ENCODE measurements at regions not wholly inside any gene's neighbourhood (a gene's known extent, or its start where the extent isn't known, plus 50 kb on each side); places are given as distances from the start of the nearest gene placed in this dataset.

DNA sequence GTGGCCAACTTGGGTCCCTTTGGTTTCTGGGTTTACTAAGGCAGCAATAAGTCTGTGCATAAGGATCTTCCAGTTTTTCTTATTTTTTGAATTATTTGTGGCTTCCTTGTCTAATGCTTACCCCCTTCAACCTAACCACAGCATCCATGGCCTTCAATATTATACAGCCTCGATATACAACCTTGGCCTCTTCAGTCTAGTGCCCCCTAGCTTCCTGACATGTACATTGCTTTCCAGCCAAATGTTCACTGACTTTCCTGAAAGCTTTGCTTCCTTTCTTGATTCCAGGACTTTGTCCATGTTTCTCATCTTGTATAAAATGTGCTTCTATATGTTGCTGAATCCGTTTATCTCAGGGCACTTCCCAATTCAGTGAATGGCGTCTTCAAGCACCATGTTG, 310.1 kb downstream of the OLFM4 start:
- H3K27ac ChIP-seq (ENCODE audit: low read length) = no peak overlapping the region
- no peaks in the 10 kb centered on the region for H3K4me1 ChIP-seq (ENCODE audit: control insufficient read depth, insufficient read depth, low read length)
- intact Hi-C loops (cut with DNase I) = no loop called here
- 84% methylated on average over 3 of the region's 3 CpGs for WGBS
- no peak for ATAC-seq
- H3K4me3 ChIP-seq (ENCODE audit: low read length) = no peak overlapping the region
- H3K27me3 ChIP-seq (ENCODE audit: control insufficient read depth, insufficient read depth) = no peaks in the 10 kb centered on the region
- DNase-seq = no peak
- H3K9me3 ChIP-seq (ENCODE audit: control insufficient read depth, low read length) = no peaks in the 10 kb centered on the region

GRCh38 chr13:53340505-53341143, 312.0 kb downstream of the OLFM4 start:
- intact Hi-C loops (cut with DNase I) = no loop called here
- H3K27ac ChIP-seq (ENCODE audit: low read length) = no peak overlapping the region
- DNase-seq (no peak), ATAC-seq (no peak)
- H3K9me3 ChIP-seq (ENCODE audit: control insufficient read depth, low read length) = no peaks in the 10 kb centered on the region
- H3K4me1 ChIP-seq (ENCODE audit: control insufficient read depth, insufficient read depth, low read length) = no peaks in the 10 kb centered on the region
- no peaks in the 10 kb centered on the region for H3K27me3 ChIP-seq (ENCODE audit: control insufficient read depth, insufficient read depth)
- no peak overlapping the region for H3K4me3 ChIP-seq (ENCODE audit: low read length)
- 67% methylated on average over 1 of the region's 1 CpG for WGBS

DNA sequence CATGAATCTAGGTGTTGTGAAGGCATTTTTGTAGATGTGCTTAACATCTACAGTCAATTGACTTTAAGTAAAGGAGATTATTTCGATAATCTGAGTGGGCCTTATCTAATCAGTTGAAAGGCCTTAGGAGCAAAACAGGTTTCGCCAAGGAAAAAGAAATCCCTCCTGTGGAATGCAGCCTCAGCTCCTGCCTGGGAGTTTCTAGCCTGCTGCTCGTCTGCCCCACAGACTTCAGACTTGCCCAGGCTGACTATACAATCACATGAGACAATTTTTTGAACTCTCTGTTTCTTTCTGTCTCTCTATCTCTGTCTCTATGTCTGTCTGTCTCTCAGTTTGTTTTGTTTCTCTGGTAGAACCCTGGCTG, 312.5 kb downstream of the OLFM4 start:
- H3K27ac ChIP-seq (ENCODE audit: low read length) = no peak overlapping the region
- H3K4me3 ChIP-seq (ENCODE audit: low read length) = no peak overlapping the region
- H3K27me3 ChIP-seq (ENCODE audit: control insufficient read depth, insufficient read depth) = no peaks in the 10 kb centered on the region
- DNase-seq (no peak), ATAC-seq (no peak)
- no peaks in the 10 kb centered on the region for H3K4me1 ChIP-seq (ENCODE audit: control insufficient read depth, insufficient read depth, low read length)
- intact Hi-C loops (cut with DNase I) = no loop called here
- WGBS = 55% methylated on average over 3 of the region's 3 CpGs
- H3K9me3 ChIP-seq (ENCODE audit: control insufficient read depth, low read length) = no peaks in the 10 kb centered on the region

DNA sequence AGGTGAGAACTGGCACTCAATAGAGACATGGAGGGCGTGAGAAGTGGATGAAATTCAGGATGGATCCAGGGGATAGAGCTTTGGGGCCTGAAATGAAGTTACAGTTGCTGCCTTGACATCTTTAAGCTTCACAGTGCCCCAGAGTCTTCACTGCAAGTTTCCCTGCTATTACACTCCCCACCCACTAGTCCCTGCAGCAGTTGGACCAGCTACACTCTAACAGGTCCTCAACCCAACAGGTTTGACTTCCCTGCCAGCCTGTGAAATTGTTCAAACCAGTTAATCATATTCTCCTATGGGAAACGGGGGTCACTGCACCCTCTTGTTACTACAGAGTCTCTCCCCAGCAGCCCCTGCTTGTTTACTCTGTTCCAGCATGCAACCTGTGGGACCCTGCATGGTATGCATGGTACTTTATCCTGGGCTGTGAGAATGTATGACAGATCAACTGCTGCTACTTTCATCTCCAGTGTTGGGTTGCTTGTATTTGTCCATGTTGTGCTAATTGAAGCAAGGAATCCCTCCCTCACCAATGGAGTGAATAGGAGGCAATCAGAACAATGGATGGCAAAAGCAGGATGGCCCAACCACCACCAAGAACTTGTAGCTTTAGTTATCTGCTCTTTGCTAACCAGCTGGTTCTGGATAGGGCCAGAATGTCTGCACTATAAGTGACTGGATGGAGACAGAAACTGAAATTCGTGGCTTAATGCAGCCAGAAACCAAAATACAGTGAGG, 314.2 kb downstream of the OLFM4 start:
- H3K27ac ChIP-seq (ENCODE audit: low read length) = no peak overlapping the region
- DNase-seq (no peak), ATAC-seq (no peak)
- no peaks in the 10 kb centered on the region for H3K9me3 ChIP-seq (ENCODE audit: control insufficient read depth, low read length)
- no peaks in the 10 kb centered on the region for H3K4me1 ChIP-seq (ENCODE audit: control insufficient read depth, insufficient read depth, low read length)
- H3K4me3 ChIP-seq (ENCODE audit: low read length) = no peak overlapping the region
- intact Hi-C loops (cut with DNase I) = no loop called here
- no peaks in the 10 kb centered on the region for H3K27me3 ChIP-seq (ENCODE audit: control insufficient read depth, insufficient read depth)
- WGBS = 55% methylated on average over 3 of the region's 3 CpGs

GRCh38 chr13:53343361-53343744, 314.7 kb downstream of the OLFM4 start:
- no peak for DNase-seq
- intact Hi-C loops (cut with DNase I) = no loop called here
- 80% methylated on average over 1 of the region's 1 CpG for WGBS
- Histone ChIP-seq H3K4me1 (ENCODE audit: control insufficient read depth, insufficient read depth, low read length) (no peaks in the 10 kb centered on the region), H3K27me3 (ENCODE audit: control insufficient read depth, insufficient read depth) (no peaks in the 10 kb centered on the region), H3K27ac (ENCODE audit: low read length) (no peak overlapping the region), H3K4me3 (ENCODE audit: low read length) (no peak overlapping the region), H3K9me3 (ENCODE audit: control insufficient read depth, low read length) (no peaks in the 10 kb centered on the region)
- ATAC-seq = no peak

- H3K4me3 ChIP-seq (ENCODE audit: low read length) = no peak overlapping the region
- DNase-seq (no peak), ATAC-seq (no peak)
- H3K27me3 ChIP-seq (ENCODE audit: control insufficient read depth, insufficient read depth) = no peaks in the 10 kb centered on the region
- H3K27ac ChIP-seq (ENCODE audit: low read length) = no peak overlapping the region
- intact Hi-C loops (cut with DNase I) = no loop called here
- no peaks in the 10 kb centered on the region for H3K9me3 ChIP-seq (ENCODE audit: control insufficient read depth, low read length)
- no peaks in the 10 kb centered on the region for H3K4me1 ChIP-seq (ENCODE audit: control insufficient read depth, insufficient read depth, low read length)
- 97% methylated on average over 1 of the region's 1 CpG for WGBS
Measured at GRCh38 chr13:53351021-53351420, 322.4 kb downstream of the OLFM4 start.

DNA sequence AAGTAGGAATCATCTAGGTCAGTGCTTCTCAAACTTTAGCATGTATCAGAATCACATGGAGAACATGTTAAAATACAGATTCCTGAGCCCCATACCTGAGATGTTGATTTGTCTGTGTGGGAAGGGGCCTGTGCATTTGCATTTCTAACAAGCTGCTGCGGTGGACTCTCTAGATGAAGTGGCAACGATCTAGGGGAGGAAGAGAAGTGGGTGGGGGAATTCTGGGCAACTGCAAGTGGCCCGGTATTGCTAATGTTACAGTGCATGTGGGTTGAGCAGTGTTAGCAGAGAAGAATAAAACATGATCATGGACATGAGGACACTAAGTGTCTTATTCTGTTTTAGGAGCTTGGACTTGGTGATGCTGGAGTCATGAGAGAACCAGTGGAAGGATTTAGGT, 329.0 kb downstream of the OLFM4 start:
- DNase-seq = no peak
- no peak for ATAC-seq
- H3K9me3 ChIP-seq (ENCODE audit: control insufficient read depth, low read length) = no peaks in the 10 kb centered on the region
- no peaks in the 10 kb centered on the region for H3K4me1 ChIP-seq (ENCODE audit: control insufficient read depth, insufficient read depth, low read length)
- WGBS = 78% methylated on average over 3 of the region's 3 CpGs
- intact Hi-C loops (cut with DNase I) = no loop called here
- no peak overlapping the region for H3K27ac ChIP-seq (ENCODE audit: low read length)
- H3K27me3 ChIP-seq (ENCODE audit: control insufficient read depth, insufficient read depth) = no peaks in the 10 kb centered on the region
- H3K4me3 ChIP-seq (ENCODE audit: low read length) = no peak overlapping the region

DNA sequence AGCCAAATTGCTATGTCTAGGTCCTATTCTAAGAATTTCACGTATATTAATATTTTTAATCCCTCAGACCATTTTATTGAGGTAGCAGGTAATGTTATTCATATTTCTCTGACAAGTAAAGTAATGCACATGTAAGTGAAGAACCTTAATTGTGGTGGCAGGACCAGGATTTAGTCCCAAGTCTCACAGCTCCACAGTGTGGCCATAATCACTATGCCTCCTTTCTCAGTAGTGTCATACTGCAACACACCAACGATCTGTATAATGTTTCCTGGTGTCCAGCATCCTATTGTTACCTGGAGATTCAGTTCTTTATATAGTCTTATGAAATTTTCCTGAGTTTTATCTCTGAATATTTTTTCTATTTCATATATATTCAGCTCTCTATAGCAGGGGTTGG, 340.3 kb downstream of the OLFM4 start:
- DNase-seq (no peak), ATAC-seq (no peak)
- Histone ChIP-seq H3K27me3 (ENCODE audit: control insufficient read depth, insufficient read depth) (no peaks in the 10 kb centered on the region), H3K27ac (ENCODE audit: low read length) (no peak overlapping the region), H3K4me3 (ENCODE audit: low read length) (no peak overlapping the region), H3K9me3 (ENCODE audit: control insufficient read depth, low read length) (no peaks in the 10 kb centered on the region), H3K4me1 (ENCODE audit: control insufficient read depth, insufficient read depth, low read length) (no peaks in the 10 kb centered on the region)
- intact Hi-C loops (cut with DNase I) = no loop called here
- 72% methylated on average over 2 of the region's 2 CpGs for WGBS

DNA sequence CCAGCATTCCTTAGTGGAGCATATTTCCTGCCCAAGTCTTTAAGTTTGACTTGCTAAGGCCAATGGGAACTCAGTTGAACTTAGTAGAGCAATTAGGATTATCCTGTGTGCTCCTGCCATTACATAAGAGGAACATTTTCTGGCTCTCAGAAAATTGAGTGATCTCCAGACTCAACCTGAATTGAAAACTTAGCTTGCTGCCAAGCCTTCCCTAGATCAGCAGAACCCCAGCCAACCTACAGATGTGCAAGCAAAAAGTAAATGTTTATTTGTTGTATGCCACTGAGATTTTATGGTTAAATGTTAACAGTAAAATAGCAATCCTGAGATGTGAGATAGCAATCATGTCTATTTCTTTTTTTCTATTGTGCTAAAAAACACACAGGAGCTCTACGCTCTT, 350.9 kb downstream of the OLFM4 start:
- ATAC-seq = no peak
- intact Hi-C loops (cut with DNase I) = no loop called here
- Histone ChIP-seq H3K9me3 (ENCODE audit: control insufficient read depth, low read length) (no peaks in the 10 kb centered on the region), H3K4me3 (ENCODE audit: low read length) (no peak overlapping the region), H3K4me1 (ENCODE audit: control insufficient read depth, insufficient read depth, low read length) (no peaks in the 10 kb centered on the region), H3K27me3 (ENCODE audit: control insufficient read depth, insufficient read depth) (no peaks in the 10 kb centered on the region), H3K27ac (ENCODE audit: low read length) (no peak overlapping the region)
- no peak for DNase-seq
- WGBS = 96% methylated on average over 1 of the region's 1 CpG

- no peaks in the 10 kb centered on the region for H3K27me3 ChIP-seq (ENCODE audit: control insufficient read depth, insufficient read depth)
- no peaks in the 10 kb centered on the region for H3K4me1 ChIP-seq (ENCODE audit: control insufficient read depth, insufficient read depth, low read length)
- no peak overlapping the region for H3K27ac ChIP-seq (ENCODE audit: low read length)
- intact Hi-C loops (cut with DNase I) = no loop called here
- peaks cover 2% of the 10 kb centered on the region for H3K9me3 ChIP-seq (ENCODE audit: control insufficient read depth, low read length)
- ATAC-seq = no peak
- 48% methylated on average over 3 of the region's 3 CpGs for WGBS
- H3K4me3 ChIP-seq (ENCODE audit: low read length) = no peak overlapping the region
- DNase-seq = no peak
Measured at GRCh38 chr13:53382008-53382407, 353.4 kb downstream of the OLFM4 start.

DNA sequence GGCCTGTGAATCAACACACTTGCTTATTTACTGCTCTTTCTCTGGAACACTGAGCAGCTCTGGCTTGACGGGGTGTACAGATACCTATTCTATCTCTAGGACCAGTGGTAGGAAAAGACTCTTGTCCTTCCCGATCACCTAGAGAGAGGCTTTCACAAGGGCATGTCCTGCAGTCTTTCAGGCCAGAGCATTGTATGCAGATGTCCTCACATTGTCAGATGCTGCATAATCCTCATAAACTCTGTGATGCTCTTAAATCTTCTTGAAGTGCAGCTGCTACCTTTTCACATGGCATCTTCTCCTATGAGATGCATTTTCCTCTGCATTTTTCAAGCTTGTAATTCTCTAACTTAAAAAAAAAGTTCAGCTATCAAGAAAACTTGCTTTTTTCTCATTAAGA, 369.4 kb downstream of the OLFM4 start:
- intact Hi-C loops (cut with DNase I) = no loop called here
- H3K27ac ChIP-seq (ENCODE audit: low read length) = no peak overlapping the region
- DNase-seq = no peak
- WGBS = 68% methylated on average over 2 of the region's 2 CpGs
- no peak overlapping the region for H3K4me3 ChIP-seq (ENCODE audit: low read length)
- H3K4me1 ChIP-seq (ENCODE audit: control insufficient read depth, insufficient read depth, low read length) = no peaks in the 10 kb centered on the region
- no peaks in the 10 kb centered on the region for H3K27me3 ChIP-seq (ENCODE audit: control insufficient read depth, insufficient read depth)
- no peaks in the 10 kb centered on the region for H3K9me3 ChIP-seq (ENCODE audit: control insufficient read depth, low read length)
- ATAC-seq = no peak

DNA sequence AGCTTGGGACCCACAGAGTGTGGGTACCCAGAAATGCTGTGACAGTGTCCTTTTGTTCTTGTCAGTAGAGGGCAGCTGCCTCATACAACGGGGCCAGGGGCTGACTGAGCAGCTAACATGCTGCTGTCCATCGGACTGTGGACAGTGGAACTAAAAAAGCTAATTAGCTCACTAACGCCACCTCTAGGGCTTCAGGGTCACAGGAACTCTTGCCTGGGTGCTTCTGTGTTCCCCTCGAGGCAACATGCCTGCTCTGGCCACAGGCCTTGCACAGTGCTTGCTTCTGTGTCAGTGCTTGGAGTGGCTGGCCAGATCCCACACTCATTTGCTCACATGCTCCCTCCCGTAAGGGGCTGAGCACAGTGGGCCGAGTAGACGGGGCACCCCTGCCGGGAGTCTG, 377.0 kb downstream of the OLFM4 start:
- Histone ChIP-seq H3K4me1 (ENCODE audit: control insufficient read depth, insufficient read depth, low read length) (no peaks in the 10 kb centered on the region), H3K27me3 (ENCODE audit: control insufficient read depth, insufficient read depth) (no peaks in the 10 kb centered on the region), H3K9me3 (ENCODE audit: control insufficient read depth, low read length) (no peaks in the 10 kb centered on the region), H3K27ac (ENCODE audit: low read length) (no peak overlapping the region), H3K4me3 (ENCODE audit: low read length) (no peak overlapping the region)
- intact Hi-C loops (cut with DNase I) = no loop called here
- WGBS = 74% methylated on average over 8 of the region's 8 CpGs
- DNase-seq = no peak
- no peak for ATAC-seq
